Epithelial cell of esophagus (primary cell): ENCODE measurements at regions not wholly inside any gene's neighbourhood (a gene's known extent, or its start where the extent isn't known, plus 50 kb on each side); places are given as distances from the start of the nearest gene placed in this dataset.

Source experiments
- DNase-seq: peaks from one replicate; pipeline ENCODE4 v3.0.0; 2010; ENCODE audit warnings: low read depth
- H3K4me3 ChIP-seq: 2 replicates; pipeline ENCODE4 v1.5.1; 2011; ENCODE audit warnings: mild to moderate bottlenecking, low read length, control low read depth
- CTCF ChIP-seq: IDR thresholded peaks from 2 replicates; pipeline ENCODE4 v1.5.1; 2011; ENCODE audit warnings: low read depth, mild to moderate bottlenecking, low read length, control low read depth, inconsistent platforms; ENCODE audit not compliant: insufficient read depth; ENCODE audit errors: missing control alignments

DNA sequence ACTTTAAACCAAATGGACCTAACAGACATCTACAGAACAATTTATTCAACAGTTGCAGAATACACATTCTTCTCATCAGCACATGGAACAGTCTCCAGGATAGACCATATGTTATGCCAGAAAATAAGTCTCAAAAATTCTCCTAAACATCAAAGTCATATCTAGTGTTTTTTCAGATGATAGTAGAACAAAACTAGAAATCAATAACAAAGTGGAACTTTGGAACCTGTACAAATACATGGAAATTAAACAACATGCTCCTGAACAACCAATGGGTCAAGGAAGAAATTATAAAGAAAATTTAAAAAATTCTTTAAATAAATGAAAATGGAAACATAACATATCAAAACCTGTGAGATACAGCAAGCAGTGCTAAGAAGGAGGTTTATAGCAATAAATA is 194.1 kb upstream of the SIX2 start:
- no peak for DNase-seq
- TF ChIP-seq CTCF = no peak
- no peak overlapping the region for H3K4me3 ChIP-seq

- H3K4me3 ChIP-seq = no peak overlapping the region
- DNase-seq = no peak
- TF ChIP-seq CTCF = no peak
Measured at GRCh38 chr2:45199973-45200372, 190.7 kb upstream of the SIX2 start.

GRCh38 chr2:45195916-45196315 is 186.7 kb upstream of the SIX2 start:
- H3K4me3 ChIP-seq = no peak overlapping the region
- DNase-seq = no peak
- no peak for TF ChIP-seq CTCF

DNA sequence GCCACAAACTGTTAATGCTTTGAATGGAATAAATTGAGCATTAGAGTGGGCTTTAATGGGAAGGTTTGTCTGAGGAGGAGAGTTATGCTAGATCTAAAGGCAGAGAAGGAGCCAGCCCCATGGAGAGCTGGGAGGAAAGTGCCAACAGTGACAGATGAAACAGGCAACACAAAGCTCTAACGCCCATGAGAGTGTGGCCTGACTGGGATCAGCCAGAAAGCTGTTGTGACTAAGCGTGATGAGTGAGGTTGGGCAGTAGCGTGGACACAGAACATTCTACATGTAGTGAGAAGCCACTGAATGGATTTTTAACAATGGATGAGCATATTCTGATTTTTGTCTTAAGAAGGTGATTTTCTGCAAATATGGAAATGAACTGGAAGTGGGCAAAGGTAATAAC is 185.3 kb upstream of the SIX2 start:
- no peak overlapping the region for H3K4me3 ChIP-seq
- DNase-seq = no peak
- TF ChIP-seq CTCF = no peak

- TF ChIP-seq CTCF = no peak
- no peak for DNase-seq
- no peak overlapping the region for H3K4me3 ChIP-seq
Measured at GRCh38 chr2:45193581-45193980, 184.3 kb upstream of the SIX2 start.

DNA sequence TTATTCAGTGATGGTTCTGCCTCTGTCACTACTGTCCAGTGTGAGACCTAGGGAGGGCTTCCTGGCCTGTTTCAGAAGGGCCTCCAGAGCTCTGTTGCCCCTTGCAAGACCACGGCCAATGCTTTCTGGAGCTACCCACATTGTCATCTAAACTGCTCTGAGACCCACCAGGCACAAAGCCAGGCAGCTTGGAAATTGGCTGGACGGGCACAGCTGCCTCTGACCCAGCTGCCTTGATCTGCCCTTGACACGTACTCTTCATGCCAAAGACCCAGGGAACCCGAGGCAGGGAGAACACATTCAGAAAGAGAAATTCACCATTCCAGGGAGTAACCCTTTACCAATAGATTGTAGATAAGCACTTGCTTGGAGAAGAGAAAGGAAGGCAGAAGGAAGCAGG is 183.7 kb upstream of the SIX2 start:
- TF ChIP-seq CTCF = no peak

GRCh38 chr2:45192481-45192880 is 183.2 kb upstream of the SIX2 start:
- no peak overlapping the region for H3K4me3 ChIP-seq
- TF ChIP-seq CTCF = no peak

More for the DNA sequence above, 183.7 kb upstream of the SIX2 start:
- no peak for DNase-seq
- H3K4me3 ChIP-seq = no peak overlapping the region

More at GRCh38 chr2:45192481-45192880, 183.2 kb upstream of the SIX2 start:
- DNase-seq = no peak
